SIG-M5 treated with dmso at 0.1 percent for 504 hours (cell line): ENCODE measurements at regions not wholly inside any gene's neighbourhood (a gene's known extent, or its start where the extent isn't known, plus 50 kb on each side); places are given as distances from the start of the nearest gene placed in this dataset.
"Not testable (repeated sequence)": the region's sequence is repeated elsewhere in the genome, so short reads cannot be mapped to it uniquely, and the experiment has no call there.

Source experiments
- DNase-seq: peaks from one replicate; lab custom pipeline; 2025; ENCODE audit not compliant: unreplicated experiment; lab: John Stamatoyannopoulos, UW

- no peak for DNase-seq
Measured at GRCh38 chr10:131577786-131578471, 266.4 kb upstream of the TCERG1L start.

GRCh38 chr10:131578472-131578970, 267.0 kb upstream of the TCERG1L start:
- no peak for DNase-seq

GRCh38 chr10:131579251-131580071, 267.9 kb upstream of the TCERG1L start:
- DNase-seq, result no peak

GRCh38 chr10:131580076-131580652, 268.6 kb upstream of the TCERG1L start:
- no peak for DNase-seq

- DNase-seq, result no peak
Measured at GRCh38 chr10:131580674-131581073, 269.2 kb upstream of the TCERG1L start.

- not testable (repeated sequence) for DNase-seq
Measured at GRCh38 chr10:131581547-131581946, 270.0 kb upstream of the TCERG1L start.

GRCh38 chr10:131584287-131584686, 272.8 kb upstream of the TCERG1L start:
- no peak for DNase-seq

GRCh38 chr10:131585761-131586160, 274.2 kb upstream of the TCERG1L start:
- no peak for DNase-seq

- no peak for DNase-seq
Measured at GRCh38 chr10:131586958-131587357, 275.4 kb upstream of the TCERG1L start.

- DNase-seq, result no peak
Measured at GRCh38 chr10:131587976-131588680, 276.6 kb upstream of the TCERG1L start.

GRCh38 chr10:131588704-131589220, 277.2 kb upstream of the TCERG1L start:
- no peak for DNase-seq

- DNase-seq, result no peak
Measured at GRCh38 chr10:131590567-131590966, 279.0 kb upstream of the TCERG1L start.

- peak; percentile 1 for DNase-seq
Measured at GRCh38 chr10:131591936-131592335, 280.4 kb upstream of the TCERG1L start.

- no peak for DNase-seq
Measured at GRCh38 chr10:131609176-131609575, 291.6 kb upstream of the PPP2R2D start.

- no peak for DNase-seq
Measured at GRCh38 chr10:131615150-131615549, 285.7 kb upstream of the PPP2R2D start.

GRCh38 chr10:131616040-131616439, 284.8 kb upstream of the PPP2R2D start:
- DNase-seq, result no peak

- no peak for DNase-seq
Measured at GRCh38 chr10:131617113-131617858, 283.5 kb upstream of the PPP2R2D start.

- DNase-seq, result no peak
Measured at GRCh38 chr10:131618587-131619267, 282.1 kb upstream of the PPP2R2D start.

GRCh38 chr10:131620314-131620713, 280.5 kb upstream of the PPP2R2D start:
- no peak for DNase-seq

GRCh38 chr10:131620904-131621303, 279.9 kb upstream of the PPP2R2D start:
- no peak for DNase-seq
